GM12891 (cell line): ENCODE measurements at regions not wholly inside any gene's neighbourhood (a gene's known extent, or its start where the extent isn't known, plus 50 kb on each side); places are given as distances from the start of the nearest gene placed in this dataset.

ENCODE experiments used
- DNase-seq: peaks from one replicate; pipeline ENCODE4 v3.0.0; 2011; ENCODE audit warnings: low spot score; ENCODE audit not compliant: insufficient read length
- FAIRE-seq: peaks from 2 replicates; lab custom pipeline; 2011; peaks lifted over from hg19 to GRCh38; lab: Jason Lieb, UNC
- PAX5 ChIP-seq: IDR thresholded peaks from 2 replicates; pipeline ENCODE4 v1.6.1; 2011; ENCODE audit warnings: low read length, moderate library complexity, mild to moderate bottlenecking; ENCODE audit not compliant: insufficient read depth, severe bottlenecking
- POLR2A ChIP-seq: IDR thresholded peaks from 2 replicates; pipeline ENCODE4 v1.6.1; 2011; ENCODE audit warnings: low read depth, low read length, control low read depth
- POLR2AphosphoS5 ChIP-seq: IDR thresholded peaks from 2 replicates; pipeline ENCODE4 v1.6.1; 2011; ENCODE audit warnings: low read depth, low read length, control low read depth
- POU2F2 ChIP-seq: IDR thresholded peaks from 2 replicates; pipeline ENCODE4 v1.6.1; 2011; ENCODE audit warnings: low read depth, mild to moderate bottlenecking, control low read depth, low read length, moderate library complexity
- SPI1 ChIP-seq: IDR thresholded peaks from 2 replicates; pipeline ENCODE4 v1.6.1; 2011; ENCODE audit warnings: low read depth, low read length, control low read depth
- TAF1 ChIP-seq: IDR thresholded peaks from 2 replicates; pipeline ENCODE4 v1.6.1; 2011; ENCODE audit warnings: low read depth, low read length, control low read depth

- no peak for FAIRE-seq
- TF ChIP-seq POLR2AphosphoS5 (no peak), SPI1 (no peak), PAX5 (no peak), POU2F2 (no peak), POLR2A (no peak), TAF1 (no peak)
- no peak for DNase-seq
These were observed 152.0 kb downstream of the CHRM3 start for GRCh38 chr1:239538239-239538988.

DNA sequence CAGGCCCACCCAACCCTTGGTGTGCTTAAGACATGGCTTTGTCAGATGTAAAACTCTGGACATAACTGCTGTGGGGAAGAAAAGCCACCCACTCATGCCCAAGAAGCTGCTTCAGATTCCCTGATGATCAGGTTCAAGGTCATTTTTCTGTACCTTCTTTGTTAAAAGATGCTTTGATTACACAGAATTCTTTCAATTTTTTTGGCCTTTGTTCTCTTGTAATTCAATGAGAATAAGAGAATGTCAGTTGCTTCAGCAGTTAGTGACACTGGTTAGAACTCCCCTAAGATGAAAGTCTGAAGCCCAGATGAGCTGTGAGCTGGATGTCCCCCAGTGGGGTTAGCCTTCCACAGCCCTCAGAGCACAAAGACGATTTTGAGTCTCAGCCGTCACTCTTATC lies 152.7 kb downstream of the CHRM3 start:
- no peak for TF ChIP-seq POLR2A
- TF ChIP-seq PAX5, result no peak
- no peak for TF ChIP-seq POU2F2
- TF ChIP-seq POLR2AphosphoS5, result no peak
- no peak for TF ChIP-seq SPI1
- no peak for TF ChIP-seq TAF1
- FAIRE-seq (no peak), DNase-seq (no peak)

DNA sequence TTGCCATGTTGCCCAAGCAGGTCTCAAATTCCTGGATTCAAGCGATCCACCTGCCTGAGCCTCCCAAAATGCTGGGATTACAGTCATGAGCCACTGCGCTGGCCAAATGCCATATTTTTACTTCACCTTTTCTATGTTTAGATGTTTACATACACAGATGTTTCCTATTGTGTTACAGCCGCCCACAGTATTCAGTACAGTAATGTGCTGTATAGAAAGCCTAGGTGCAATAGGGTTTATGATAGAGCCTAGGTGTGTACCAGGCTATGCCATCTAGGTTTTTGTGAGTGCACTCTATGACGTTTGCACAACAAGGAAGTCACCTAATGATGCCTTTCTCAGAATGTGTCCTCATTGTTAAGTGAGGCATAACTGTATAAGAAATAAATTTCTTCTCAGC lies 153.4 kb downstream of the CHRM3 start:
- no peak for FAIRE-seq
- no peak for DNase-seq
- TF ChIP-seq TAF1 (no peak), POU2F2 (no peak), POLR2AphosphoS5 (no peak), SPI1 (no peak), POLR2A (no peak), PAX5 (no peak)

GRCh38 chr1:239543873-239544272 lies 157.5 kb downstream of the CHRM3 start:
- TF ChIP-seq POLR2A (no peak), POLR2AphosphoS5 (no peak), SPI1 (no peak), TAF1 (no peak), PAX5 (no peak), POU2F2 (no peak)
- DNase-seq, result no peak
- FAIRE-seq, result no peak

- no peak for FAIRE-seq
- TF ChIP-seq TAF1 (no peak), POU2F2 (no peak), PAX5 (no peak)
- no peak for DNase-seq
These were observed 159.1 kb downstream of the CHRM3 start for GRCh38 chr1:239545466-239545865.

GRCh38 chr1:239547987-239548386 lies 161.6 kb downstream of the CHRM3 start:
- TF ChIP-seq SPI1 (no peak), POLR2A (no peak), TAF1 (no peak), POLR2AphosphoS5 (no peak), PAX5 (no peak), POU2F2 (no peak)
- DNase-seq, result no peak
- no peak for FAIRE-seq

GRCh38 chr1:239550178-239550577 lies 163.8 kb downstream of the CHRM3 start:
- TF ChIP-seq PAX5 (no peak), POLR2AphosphoS5 (no peak), POLR2A (no peak), POU2F2 (no peak), TAF1 (no peak), SPI1 (no peak)
- DNase-seq, result no peak
- FAIRE-seq, result no peak

DNA sequence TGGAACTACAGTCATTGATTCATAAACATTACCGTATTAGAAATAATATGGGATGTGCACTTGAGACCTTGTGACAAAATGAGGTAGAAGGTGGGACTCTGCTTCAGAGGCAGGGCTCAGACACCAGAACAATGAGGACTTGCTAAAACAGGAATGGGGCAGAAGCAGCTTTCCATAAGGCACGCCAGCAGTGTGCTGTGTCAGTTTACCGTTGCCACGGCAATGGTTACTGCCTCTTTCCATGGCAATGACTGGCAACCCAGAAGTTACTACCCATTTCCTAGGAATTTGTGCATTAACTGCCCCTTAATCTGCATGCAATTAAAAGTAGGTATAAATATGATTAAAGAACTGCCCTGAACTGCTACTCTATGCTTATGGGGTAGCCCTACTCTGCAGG lies 169.0 kb downstream of the CHRM3 start:
- no peak for DNase-seq
- no peak for FAIRE-seq
- TF ChIP-seq TAF1 (no peak), POU2F2 (no peak), POLR2AphosphoS5 (no peak), POLR2A (no peak), PAX5 (no peak), SPI1 (no peak)

- FAIRE-seq, result no peak
- DNase-seq, result no peak
- TF ChIP-seq POLR2AphosphoS5 (no peak), PAX5 (no peak), SPI1 (no peak), POU2F2 (no peak), TAF1 (no peak), POLR2A (no peak)
These were observed 172.2 kb downstream of the CHRM3 start for GRCh38 chr1:239558559-239558958.

GRCh38 chr1:239558991-239559390 lies 172.6 kb downstream of the CHRM3 start:
- TF ChIP-seq POLR2A (no peak), POU2F2 (no peak), PAX5 (no peak), TAF1 (no peak), SPI1 (no peak), POLR2AphosphoS5 (no peak)
- FAIRE-seq (no peak), DNase-seq (no peak)

DNA sequence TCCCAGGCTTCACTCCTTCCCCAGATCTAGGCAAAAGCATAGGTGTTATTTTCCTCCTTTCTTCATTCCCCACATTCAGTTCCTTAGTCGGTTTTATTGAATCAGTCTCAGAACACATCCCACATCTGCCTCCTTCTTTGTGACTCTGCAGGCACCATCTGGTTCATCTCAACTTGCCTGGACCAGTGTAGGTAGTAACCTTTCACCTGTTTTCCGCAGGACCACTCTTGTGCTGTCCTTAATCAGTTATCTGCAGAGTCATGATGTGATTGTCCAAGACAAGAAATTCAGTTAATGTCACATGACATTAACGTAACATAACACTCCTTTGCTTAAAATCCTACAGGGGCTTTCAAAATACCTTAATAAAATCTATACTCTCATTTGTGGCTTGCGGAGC lies 174.6 kb downstream of the CHRM3 start:
- TF ChIP-seq TAF1 (no peak), POLR2A (no peak), POLR2AphosphoS5 (no peak), SPI1 (no peak), POU2F2 (no peak), PAX5 (no peak)
- FAIRE-seq (no peak), DNase-seq (no peak)
